ENCODE measurements at regions not wholly inside any gene's neighbourhood (a gene's known extent, or its start where the extent isn't known, plus 50 kb on each side); places are given as distances from the start of the nearest gene placed in this dataset.
"Not testable (repeated sequence)": the region's sequence is repeated elsewhere in the genome, so short reads cannot be mapped to it uniquely, and the experiment has no call there.

DNA sequence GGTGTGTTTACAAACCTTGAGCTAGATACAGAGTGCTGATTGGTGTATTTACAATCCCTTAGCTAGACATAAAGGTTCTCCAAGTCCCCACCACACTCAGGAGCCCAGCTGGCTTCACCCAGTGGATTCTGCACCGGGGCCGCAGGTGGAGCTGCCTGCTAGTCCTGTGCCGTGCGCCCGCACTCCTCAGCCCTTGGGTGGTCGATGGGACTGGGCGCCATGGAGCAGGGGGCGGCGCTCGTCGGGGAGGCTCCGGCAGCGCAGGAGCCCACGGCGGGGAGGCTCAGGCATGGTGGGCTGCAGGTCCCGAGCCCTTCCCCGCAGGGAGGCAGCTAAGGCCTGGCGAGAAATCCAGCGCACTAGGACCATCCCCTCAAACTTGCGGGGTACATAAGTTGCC lies 124.2 kb upstream of the EEF2KMT start:
- TF ChIP-seq, protein P1, sequence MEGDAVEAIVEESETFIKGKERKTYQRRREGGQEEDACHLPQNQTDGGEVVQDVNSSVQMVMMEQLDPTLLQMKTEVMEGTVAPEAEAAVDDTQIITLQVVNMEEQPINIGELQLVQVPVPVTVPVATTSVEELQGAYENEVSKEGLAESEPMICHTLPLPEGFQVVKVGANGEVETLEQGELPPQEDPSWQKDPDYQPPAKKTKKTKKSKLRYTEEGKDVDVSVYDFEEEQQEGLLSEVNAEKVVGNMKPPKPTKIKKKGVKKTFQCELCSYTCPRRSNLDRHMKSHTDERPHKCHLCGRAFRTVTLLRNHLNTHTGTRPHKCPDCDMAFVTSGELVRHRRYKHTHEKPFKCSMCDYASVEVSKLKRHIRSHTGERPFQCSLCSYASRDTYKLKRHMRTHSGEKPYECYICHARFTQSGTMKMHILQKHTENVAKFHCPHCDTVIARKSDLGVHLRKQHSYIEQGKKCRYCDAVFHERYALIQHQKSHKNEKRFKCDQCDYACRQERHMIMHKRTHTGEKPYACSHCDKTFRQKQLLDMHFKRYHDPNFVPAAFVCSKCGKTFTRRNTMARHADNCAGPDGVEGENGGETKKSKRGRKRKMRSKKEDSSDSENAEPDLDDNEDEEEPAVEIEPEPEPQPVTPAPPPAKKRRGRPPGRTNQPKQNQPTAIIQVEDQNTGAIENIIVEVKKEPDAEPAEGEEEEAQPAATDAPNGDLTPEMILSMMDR (IDR thresholded peaks at IDR 0.05) = not testable (repeated sequence)
- not testable (repeated sequence) for TF ChIP-seq POLR2A, POLR2AphosphoS5 (IDR thresholded peaks at IDR 0.05)

All from breast epithelium (tissue), 3 donors.